Activated CD8-positive, alpha-beta memory T cell treated with anti-CD3 and anti-CD28 coated beads, Interleukin-2, amount 10 ng/mL, durations not matched to agents 7 days and 5 days (primary cell): ENCODE measurements at regions not wholly inside any gene's neighbourhood (a gene's known extent, or its start where the extent isn't known, plus 50 kb on each side); places are given as distances from the start of the nearest gene placed in this dataset.
"Not testable (repeated sequence)": the region's sequence is repeated elsewhere in the genome, so short reads cannot be mapped to it uniquely, and the experiment has no call there.

Experiments used
- ATAC-seq: fragments of 150-1000 bp; cut with Tn5 transposase; one replicate; pipeline ENCODE4 v1.10.0; 2021; ENCODE audit warnings: moderate library complexity
- CTCF ChIA-PET: fragments of 350-600 bp; sonication (Branson Sonifier 250); formaldehyde crosslinking; loops from one replicate; lab custom pipeline; 2021; ENCODE audit warnings: antibody characterized with exemption; lab: Charles Lee
- DNase-seq: peaks from one replicate; pipeline ENCODE4 v3.0.0-alpha.2; 2020
- H3K27ac Mint-ChIP-seq: one replicate; pipeline ENCODE4 v1.8.0; 2021; ENCODE audit warnings: mild to moderate bottlenecking, mixed read lengths
- H3K27me3 Mint-ChIP-seq: one replicate; pipeline ENCODE4 v1.8.0; 2021; ENCODE audit warnings: mixed read lengths
- H3K36me3 Mint-ChIP-seq: one replicate; pipeline ENCODE4 v1.8.0; 2021; ENCODE audit warnings: mild to moderate bottlenecking, mixed read lengths
- H3K4me1 Mint-ChIP-seq: one replicate; pipeline ENCODE4 v1.8.0; 2021; ENCODE audit warnings: mixed read lengths
- H3K4me3 Mint-ChIP-seq: one replicate; pipeline ENCODE4 v1.8.0; 2021; ENCODE audit warnings: mild to moderate bottlenecking, moderate library complexity, mixed read lengths
- H3K9me3 Mint-ChIP-seq: one replicate; pipeline ENCODE4 v1.8.0; 2022; ENCODE audit warnings: low read depth, mixed read lengths

DNA sequence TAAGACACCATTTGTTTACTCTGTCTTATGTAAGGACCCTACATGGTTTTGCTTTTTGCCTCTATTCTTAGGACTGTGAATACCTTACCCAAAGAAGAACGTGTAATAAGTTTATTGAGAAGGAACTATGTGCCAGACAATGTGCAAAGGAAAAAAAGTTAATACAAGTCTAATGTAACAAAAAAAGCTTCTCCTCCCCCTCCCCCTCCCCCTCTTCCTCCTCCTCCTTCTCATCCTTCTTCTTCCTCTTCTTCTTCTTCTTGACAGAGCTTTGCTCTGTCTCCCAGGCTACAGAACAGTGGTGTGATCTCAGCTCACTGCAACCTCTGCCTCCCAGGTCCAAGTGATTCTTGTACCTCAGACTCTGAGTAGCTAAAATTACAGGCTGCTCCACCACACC, 50.9 kb upstream of the MITF start:
- H3K27me3 Mint-ChIP-seq = no peaks in the 10 kb centered on the region
- CTCF ChIA-PET = interaction anchor here (0.9 kb wide), 1 partner anchor 17 kb away, joined by 3 read pairs; no protein-coding TSS in a partner anchor
- no peaks in the 10 kb centered on the region for H3K9me3 Mint-ChIP-seq
- H3K4me1 Mint-ChIP-seq = no peaks in the 10 kb centered on the region
- H3K36me3 Mint-ChIP-seq = no peaks in the 10 kb centered on the region
- no peak overlapping the region for H3K4me3 Mint-ChIP-seq
- ATAC-seq = no peak
- no peak for DNase-seq
- H3K27ac Mint-ChIP-seq = no peak overlapping the region

DNA sequence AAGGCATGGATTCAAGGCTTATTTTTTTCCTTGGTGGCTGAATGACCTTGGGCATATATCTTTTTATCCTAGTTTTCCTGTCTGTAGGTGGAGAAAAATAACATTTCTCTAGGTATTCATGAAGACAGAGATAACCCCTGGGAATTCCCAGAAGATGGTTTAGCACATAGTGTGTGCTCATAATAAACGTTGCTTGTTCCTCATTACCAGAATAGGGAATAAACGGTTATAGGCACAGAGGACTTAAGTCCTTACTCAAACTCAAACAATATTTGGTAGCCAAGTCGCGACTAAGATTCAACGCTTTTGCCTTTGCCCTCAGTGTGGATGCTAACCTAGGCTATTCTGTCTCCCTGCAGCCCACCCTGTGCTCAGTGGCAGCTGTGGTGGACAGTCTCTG, 51.6 kb upstream of the MITF start:
- ATAC-seq = no peak
- H3K27ac Mint-ChIP-seq = no peak overlapping the region
- CTCF ChIA-PET = interaction anchor here (0.9 kb wide), 1 partner anchor 16 kb away, joined by 3 read pairs; no protein-coding TSS in a partner anchor

DNA sequence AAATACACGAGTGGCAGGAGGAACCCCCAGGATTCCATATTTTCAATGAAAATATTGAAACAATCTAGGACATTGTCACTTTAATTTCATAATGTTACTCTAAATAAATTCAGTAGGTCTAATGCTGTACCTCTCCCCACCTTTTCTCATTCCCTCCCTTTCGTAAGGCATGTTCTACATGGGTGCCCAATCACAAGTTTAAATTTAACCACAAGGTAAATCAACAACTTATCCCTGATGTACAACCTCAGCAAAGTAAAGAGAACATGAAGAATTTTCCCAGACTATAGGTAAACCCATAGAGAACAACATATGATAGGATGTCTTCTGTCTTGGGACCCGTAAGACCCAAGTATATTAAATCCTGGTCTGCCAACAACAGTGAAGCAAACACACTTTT, 53.2 kb upstream of the MITF start:
- no peak for DNase-seq
- no peak overlapping the region for H3K4me3 Mint-ChIP-seq
- no peaks in the 10 kb centered on the region for H3K9me3 Mint-ChIP-seq
- no peaks in the 10 kb centered on the region for H3K36me3 Mint-ChIP-seq
- CTCF ChIA-PET = no interaction called here
- no peaks in the 10 kb centered on the region for H3K4me1 Mint-ChIP-seq
- no peak for ATAC-seq
- no peaks in the 10 kb centered on the region for H3K27me3 Mint-ChIP-seq
- H3K27ac Mint-ChIP-seq = no peak overlapping the region

More for the DNA sequence above, 51.6 kb upstream of the MITF start:
- Mint-ChIP-seq H3K4me1 (no peaks in the 10 kb centered on the region), H3K9me3 (no peaks in the 10 kb centered on the region), H3K4me3 (no peak overlapping the region), H3K27me3 (no peaks in the 10 kb centered on the region), H3K36me3 (no peaks in the 10 kb centered on the region)
- no peak for DNase-seq

DNA sequence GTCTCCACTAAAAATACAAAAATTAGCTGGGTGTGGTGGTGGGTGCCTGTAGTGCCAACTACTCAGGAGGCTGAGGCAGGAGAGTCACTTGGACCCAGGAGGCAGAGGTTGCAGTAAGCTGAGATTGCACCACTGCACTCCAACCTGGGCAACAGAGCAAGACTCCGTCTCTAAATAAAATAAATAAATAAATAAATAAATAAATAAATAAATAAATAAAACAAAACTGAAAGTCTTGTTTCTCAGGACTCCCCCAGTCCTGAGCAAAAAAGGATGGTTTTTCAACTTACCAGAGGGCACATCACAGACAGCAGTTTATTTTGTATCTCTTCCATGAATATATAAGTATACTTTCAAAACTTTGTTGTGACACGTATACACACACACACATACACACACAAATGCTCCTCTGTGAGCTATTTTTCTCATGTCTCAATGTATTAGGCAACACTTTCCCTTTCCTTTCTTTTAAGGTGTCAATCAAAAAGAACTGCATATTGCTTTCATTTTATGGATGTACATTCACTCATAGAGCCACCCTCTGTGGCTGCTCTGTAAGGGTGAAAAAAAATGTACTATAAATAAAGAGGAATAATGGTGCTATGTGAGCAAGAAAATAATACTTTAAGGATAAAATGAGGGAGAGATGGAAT, 54.8 kb upstream of the MITF start:
- CTCF ChIA-PET = no interaction called here
- H3K4me1 Mint-ChIP-seq = no peaks in the 10 kb centered on the region
- no peak overlapping the region for H3K27ac Mint-ChIP-seq
- H3K9me3 Mint-ChIP-seq = no peaks in the 10 kb centered on the region
- H3K4me3 Mint-ChIP-seq = no peak overlapping the region
- DNase-seq = no peak
- no peaks in the 10 kb centered on the region for H3K27me3 Mint-ChIP-seq
- H3K36me3 Mint-ChIP-seq = no peaks in the 10 kb centered on the region
- no peak for ATAC-seq

DNA sequence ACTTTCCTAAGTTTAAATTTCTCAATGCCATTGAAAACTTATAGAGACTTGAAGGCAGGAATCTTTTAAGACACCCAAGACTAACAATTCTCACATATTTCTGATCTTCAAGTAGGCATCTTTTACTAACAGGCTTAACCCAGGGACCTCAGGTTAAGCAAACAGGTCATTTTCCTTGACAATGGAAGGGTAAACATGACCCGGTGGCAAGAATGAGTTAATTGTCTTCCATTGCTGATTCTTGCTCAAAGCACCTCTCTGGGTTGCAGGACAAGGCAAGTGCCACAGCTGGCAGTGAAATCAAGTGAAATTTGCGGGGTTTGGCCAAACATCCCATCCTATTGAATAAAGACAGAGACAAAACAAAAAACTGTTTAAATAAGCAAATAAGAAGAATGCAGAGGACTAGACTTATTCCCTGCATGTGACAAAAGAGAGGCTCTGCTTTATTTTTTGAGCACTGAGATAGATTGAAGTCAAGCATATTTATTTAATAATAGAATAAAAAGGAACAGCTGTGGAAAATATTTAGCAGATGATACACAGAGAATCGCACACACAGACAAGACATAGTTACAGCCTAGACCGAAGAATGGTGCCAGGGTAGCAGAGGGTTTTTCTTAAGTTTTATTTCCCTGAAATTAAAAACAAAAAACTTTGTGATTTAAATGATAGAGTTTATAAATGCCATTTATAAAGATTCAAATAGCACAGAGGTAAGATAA, 56.0 kb upstream of the MITF start:
- no peak for DNase-seq
- Mint-ChIP-seq H3K4me1 (no peaks in the 10 kb centered on the region), H3K27ac (no peak overlapping the region), H3K27me3 (no peaks in the 10 kb centered on the region), H3K36me3 (no peaks in the 10 kb centered on the region), H3K4me3 (no peak overlapping the region), H3K9me3 (no peaks in the 10 kb centered on the region)
- no peak for ATAC-seq
- CTCF ChIA-PET = no interaction called here

DNA sequence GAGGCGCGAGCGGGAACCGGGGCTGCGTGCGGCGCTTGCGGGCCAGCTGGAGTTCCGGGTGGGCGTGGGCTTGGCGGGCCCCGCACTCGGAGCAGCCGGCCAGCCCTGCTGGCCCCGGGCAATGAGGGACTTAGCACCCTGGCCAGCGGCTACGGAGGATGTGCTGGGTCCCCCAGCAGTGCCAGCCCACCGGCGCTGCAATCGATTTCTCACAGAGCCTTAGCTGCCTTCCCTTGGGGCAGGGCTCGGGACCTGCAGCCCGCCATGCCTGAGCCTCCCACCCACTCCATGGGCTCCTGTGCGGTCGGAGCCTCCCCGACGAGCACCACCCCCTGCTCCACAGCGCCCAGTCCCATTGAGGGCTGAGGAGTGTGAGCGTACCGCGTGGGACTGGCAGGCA, 61.8 kb upstream of the MITF start:
- DNase-seq, H3K4me3 Mint-ChIP-seq, H3K36me3 Mint-ChIP-seq, H3K27me3 Mint-ChIP-seq, H3K27ac Mint-ChIP-seq, H3K4me1 Mint-ChIP-seq, H3K9me3 Mint-ChIP-seq, ATAC-seq, CTCF ChIA-PET: not testable (repeated sequence)

DNA sequence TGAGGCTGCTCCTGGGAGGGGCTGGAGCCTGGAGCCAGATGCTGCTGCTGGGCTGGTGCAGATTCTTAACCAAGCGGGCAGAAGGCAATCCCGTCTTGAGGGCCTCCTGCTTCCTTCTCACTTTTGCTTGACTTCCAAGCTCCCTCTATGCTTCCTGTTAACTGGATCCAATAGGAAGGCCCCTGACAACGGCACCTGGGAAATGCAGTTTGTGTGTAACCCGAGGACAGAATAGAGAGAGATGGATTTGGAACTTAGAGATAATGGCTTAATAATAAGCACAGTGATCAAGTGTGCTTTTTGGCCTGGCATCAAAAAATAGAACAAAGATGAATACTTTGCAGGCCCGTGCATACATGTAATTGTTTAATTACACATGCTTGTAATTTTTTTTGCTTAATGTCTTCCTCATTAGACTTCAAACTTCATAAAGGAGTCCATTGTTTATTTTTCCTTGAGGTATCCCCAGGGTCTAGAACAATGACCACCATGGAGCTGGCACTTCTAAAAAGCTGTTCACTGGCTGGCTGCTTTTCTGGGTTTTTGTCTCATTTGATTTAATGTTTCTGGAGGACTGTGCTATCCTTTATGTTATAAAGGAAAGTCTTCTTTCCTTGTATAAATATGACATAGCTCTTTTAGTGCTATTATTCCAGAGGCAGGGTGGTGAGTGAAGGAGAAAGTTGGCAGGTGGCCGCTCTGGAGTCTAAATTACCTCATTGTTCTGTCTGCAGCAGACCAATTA, 63.3 kb upstream of the MITF start:
- H3K27ac Mint-ChIP-seq = no peak overlapping the region
- no peaks in the 10 kb centered on the region for H3K4me1 Mint-ChIP-seq
- no peaks in the 10 kb centered on the region for H3K27me3 Mint-ChIP-seq
- CTCF ChIA-PET = no interaction called here
- H3K9me3 Mint-ChIP-seq = no peaks in the 10 kb centered on the region
- no peaks in the 10 kb centered on the region for H3K36me3 Mint-ChIP-seq
- no peak overlapping the region for H3K4me3 Mint-ChIP-seq
- ATAC-seq (no peak), DNase-seq (no peak)

DNA sequence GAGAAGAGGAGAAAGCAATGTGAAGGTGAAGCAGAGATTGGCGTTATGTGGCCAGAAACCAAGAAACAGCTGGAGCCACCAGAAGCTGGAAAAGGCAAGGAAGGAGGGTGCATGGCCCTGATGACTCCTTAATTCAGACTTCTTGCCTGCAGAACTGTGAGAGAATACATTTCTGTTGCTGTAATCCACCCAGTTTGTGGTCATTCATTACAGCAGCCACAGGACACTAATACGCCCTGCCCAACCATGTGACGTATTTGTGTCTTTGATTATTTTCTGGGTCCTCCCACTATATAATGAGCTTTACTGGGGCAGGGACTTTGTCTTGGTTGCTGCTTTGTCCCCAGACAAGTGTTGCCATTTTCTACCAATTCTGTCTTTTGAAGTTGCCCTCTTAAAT, 64.5 kb upstream of the MITF start:
- ATAC-seq = no peak
- Mint-ChIP-seq H3K4me1 (no peaks in the 10 kb centered on the region), H3K36me3 (no peaks in the 10 kb centered on the region), H3K9me3 (no peaks in the 10 kb centered on the region), H3K4me3 (no peak overlapping the region), H3K27me3 (no peaks in the 10 kb centered on the region), H3K27ac (no peak overlapping the region)
- no peak for DNase-seq
- CTCF ChIA-PET = no interaction called here

DNA sequence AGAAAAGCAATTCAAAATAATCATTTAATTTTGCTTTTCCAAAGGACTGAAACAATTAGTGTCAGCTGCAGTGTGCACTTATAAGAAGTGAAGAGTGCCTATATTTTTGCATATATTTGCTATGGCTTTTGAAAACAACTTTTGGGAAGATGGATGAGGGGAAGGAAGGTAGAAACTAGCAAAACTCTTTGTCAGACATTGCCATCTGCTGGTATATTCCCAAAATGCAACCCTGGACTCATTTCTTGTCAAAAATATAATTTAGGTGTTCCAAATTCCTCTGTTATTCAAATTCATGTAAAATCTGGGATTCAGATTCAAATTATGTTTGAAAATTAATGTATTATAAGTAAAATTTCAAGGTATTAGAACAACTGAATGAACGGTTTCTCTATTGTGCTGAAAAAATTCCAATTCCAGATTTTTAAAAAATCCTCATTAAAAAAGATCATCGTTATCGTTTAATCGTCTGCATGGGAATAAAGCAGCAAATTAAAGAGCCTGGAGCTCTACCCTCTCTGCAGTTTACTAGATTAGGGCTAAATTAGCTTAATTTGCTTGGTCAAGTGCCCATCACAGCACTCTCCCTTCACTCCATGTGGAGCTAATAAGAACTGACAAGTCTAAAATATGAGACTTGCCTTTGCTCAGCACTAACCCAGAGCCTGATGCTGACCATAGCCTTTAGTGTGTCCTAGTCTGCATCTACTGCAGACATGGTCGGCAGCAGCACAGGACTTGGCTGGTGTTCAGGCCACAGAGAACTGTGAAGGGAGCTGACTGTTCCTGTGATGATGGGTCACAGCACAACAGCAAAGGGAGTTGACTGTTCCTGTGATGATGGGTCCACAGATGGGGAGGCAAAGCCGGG, 67.9 kb upstream of the MITF start:
- DNase-seq (no peak), ATAC-seq (no peak)
- no peaks in the 10 kb centered on the region for H3K9me3 Mint-ChIP-seq
- CTCF ChIA-PET = interaction anchor here (0.9 to 1.4 kb wide), 3 partner anchors 17 to 552 kb away, joined by 3 to 9 read pairs (median 3); no protein-coding TSS in a partner anchor
- no peak overlapping the region for H3K4me3 Mint-ChIP-seq
- H3K36me3 Mint-ChIP-seq = no peaks in the 10 kb centered on the region
- no peaks in the 10 kb centered on the region for H3K4me1 Mint-ChIP-seq
- H3K27ac Mint-ChIP-seq = no peak overlapping the region
- no peaks in the 10 kb centered on the region for H3K27me3 Mint-ChIP-seq

DNA sequence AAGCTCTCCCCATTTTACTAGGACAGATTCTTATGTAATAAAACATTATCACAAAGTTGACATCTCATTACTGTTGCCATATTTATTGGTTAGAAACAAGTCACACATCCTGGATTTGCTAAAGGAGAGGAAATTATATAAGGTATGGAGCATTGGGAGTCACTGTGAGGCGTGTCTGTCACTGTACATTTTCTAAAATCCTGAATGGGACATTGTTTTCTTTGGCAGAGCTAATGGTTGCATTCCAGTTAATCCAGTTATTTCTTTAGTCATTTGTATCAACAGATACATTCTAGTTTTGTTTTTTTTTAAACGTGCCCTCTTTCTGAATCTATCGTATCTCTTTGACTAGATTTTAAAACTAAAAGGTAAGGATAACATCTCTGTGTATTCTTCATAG, 70.2 kb upstream of the MITF start:
- ATAC-seq (no peak), DNase-seq (no peak)
- H3K4me1 Mint-ChIP-seq = no peaks in the 10 kb centered on the region
- no peaks in the 10 kb centered on the region for H3K36me3 Mint-ChIP-seq
- CTCF ChIA-PET = no interaction called here
- H3K27ac Mint-ChIP-seq = no peak overlapping the region
- no peaks in the 10 kb centered on the region for H3K27me3 Mint-ChIP-seq
- H3K9me3 Mint-ChIP-seq = no peaks in the 10 kb centered on the region
- no peak overlapping the region for H3K4me3 Mint-ChIP-seq

DNA sequence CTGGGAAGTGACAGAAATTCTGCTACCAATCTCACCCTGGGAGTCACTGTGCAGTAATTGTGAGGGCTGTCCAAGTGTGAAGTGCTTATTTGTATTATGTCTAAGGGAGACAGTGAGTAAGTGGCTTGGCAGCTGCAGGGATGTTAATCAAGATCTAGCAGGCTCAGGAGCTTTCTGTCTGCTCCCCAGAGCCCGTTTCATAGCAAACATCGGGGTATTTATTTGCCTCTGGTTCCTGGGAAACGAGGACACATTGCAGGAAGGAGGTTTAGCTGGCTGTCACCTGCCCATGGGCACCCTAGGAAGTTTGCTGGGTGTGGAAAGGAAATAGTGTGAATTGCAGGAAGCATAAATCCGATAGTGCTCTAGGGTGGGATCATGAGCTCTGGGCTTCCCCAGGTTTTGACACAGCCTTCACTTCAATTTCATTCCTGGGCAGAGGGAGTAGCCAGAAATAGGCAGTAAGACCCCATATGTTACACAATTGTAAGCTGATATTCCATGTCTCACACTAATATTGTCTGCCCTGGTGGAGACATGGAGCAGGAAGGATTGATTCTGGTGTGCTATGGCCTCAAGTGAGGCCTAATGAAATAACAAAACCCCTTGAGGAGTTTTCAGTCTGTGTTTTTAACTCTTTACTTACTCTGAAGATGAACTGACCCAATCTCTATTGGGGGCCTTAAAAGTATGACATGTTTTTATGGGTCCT, 74.1 kb upstream of the MITF start:
- Mint-ChIP-seq H3K4me1 (no peaks in the 10 kb centered on the region), H3K27me3 (no peaks in the 10 kb centered on the region), H3K36me3 (no peaks in the 10 kb centered on the region), H3K4me3 (no peak overlapping the region), H3K27ac (no peak overlapping the region), H3K9me3 (peaks cover under 1% of the 10 kb centered on the region)
- ATAC-seq = no peak
- CTCF ChIA-PET = no interaction called here
- DNase-seq = no peak

DNA sequence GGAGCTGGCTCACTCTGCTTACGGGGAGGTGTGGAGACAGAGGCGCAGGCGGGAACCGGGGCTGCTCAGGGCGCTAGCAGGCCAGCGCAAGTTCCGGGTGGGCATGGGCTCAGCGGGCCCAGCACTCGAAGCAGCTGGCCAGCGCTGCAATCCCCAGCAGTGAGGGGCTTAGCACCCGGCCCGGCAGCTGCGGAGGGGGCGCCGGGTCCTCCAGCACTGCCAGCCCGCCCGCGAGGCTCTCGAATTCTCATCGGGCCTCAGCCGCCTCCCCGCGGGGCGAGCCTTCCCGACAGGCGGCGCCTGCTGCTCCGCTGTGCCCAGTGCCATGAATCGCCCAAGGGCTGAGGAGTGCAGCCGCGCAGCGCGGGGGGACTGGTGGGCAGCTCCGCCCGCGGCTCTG, 78.6 kb upstream of the MITF start:
- no peaks in the 10 kb centered on the region for H3K36me3 Mint-ChIP-seq
- H3K4me1 Mint-ChIP-seq = no peaks in the 10 kb centered on the region
- no peak overlapping the region for H3K4me3 Mint-ChIP-seq
- ATAC-seq (no peak), DNase-seq (no peak)
- no peak overlapping the region for H3K27ac Mint-ChIP-seq
- H3K27me3 Mint-ChIP-seq = no peaks in the 10 kb centered on the region
- peaks cover 3% of the 10 kb centered on the region for H3K9me3 Mint-ChIP-seq
- CTCF ChIA-PET = no interaction called here
